NT2/D1 (cell line): ENCODE measurements at regions not wholly inside any gene's neighbourhood (a gene's known extent, or its start where the extent isn't known, plus 50 kb on each side); places are given as distances from the start of the nearest gene placed in this dataset.
"Not testable (repeated sequence)": the region's sequence is repeated elsewhere in the genome, so short reads cannot be mapped to it uniquely, and the experiment has no call there.

ENCODE experiments used
- DNase-seq: peaks from one replicate; pipeline ENCODE4 v3.0.0-alpha.2; 2011; ENCODE audit warnings: low read depth, low spot score
- H3K27me3 ChIP-seq: 2 replicates; pipeline ENCODE4 v1.6.0; 2011; ENCODE audit warnings: mild to moderate bottlenecking; ENCODE audit not compliant: insufficient read length, insufficient read depth
- H3K36me3 ChIP-seq: 2 replicates; pipeline ENCODE4 v1.6.1; 2011; ENCODE audit warnings: mild to moderate bottlenecking, low read length, mixed read lengths; ENCODE audit not compliant: insufficient read depth, insufficient read length
- H3K4me1 ChIP-seq: 2 replicates; pipeline ENCODE4 v1.5.1; 2011; ENCODE audit not compliant: insufficient read depth, insufficient read length
- H3K4me3 ChIP-seq: 2 replicates; pipeline ENCODE4 v1.5.1; 2011; ENCODE audit warnings: low read depth; ENCODE audit not compliant: insufficient read length
- H3K9ac ChIP-seq: 2 replicates; pipeline ENCODE4 v1.6.0; 2011; ENCODE audit warnings: low read depth; ENCODE audit not compliant: insufficient read length
- H3K9me3 ChIP-seq: 2 replicates; pipeline ENCODE4 v1.5.1; 2011; ENCODE audit warnings: mild to moderate bottlenecking, low read length; ENCODE audit not compliant: insufficient read depth
- SUZ12 ChIP-seq: IDR thresholded peaks from 2 replicates; pipeline ENCODE4 v1.6.1; 2011; ENCODE audit not compliant: insufficient read length, insufficient read depth; ENCODE audit errors: extremely low read depth
- YY1 ChIP-seq: IDR thresholded peaks from 2 replicates; pipeline ENCODE4 v1.6.1; 2011; ENCODE audit not compliant: insufficient read length, insufficient read depth
- ZNF274 ChIP-seq: IDR thresholded peaks from 2 replicates; pipeline ENCODE4 v1.6.1; 2011; ENCODE audit warnings: mild to moderate bottlenecking, low read depth, low read length

- Histone ChIP-seq H3K9ac (no peak overlapping the region), H3K4me1 (no peaks in the 10 kb centered on the region), H3K4me3 (no peak overlapping the region), H3K9me3 (no peaks in the 10 kb centered on the region), H3K27me3 (no peaks in the 10 kb centered on the region), H3K36me3 (no peaks in the 10 kb centered on the region)
- TF ChIP-seq ZNF274, result no peak
- no peak for TF ChIP-seq YY1
- no peak for TF ChIP-seq SUZ12
- DNase-seq, result no peak
These were observed 79.3 kb upstream of the SPEF2 start for GRCh38 chr5:35538198-35538931.

- Histone ChIP-seq H3K4me3 (no peak overlapping the region), H3K4me1 (no peaks in the 10 kb centered on the region), H3K27me3 (no peaks in the 10 kb centered on the region), H3K9ac (no peak overlapping the region), H3K9me3 (no peaks in the 10 kb centered on the region), H3K36me3 (no peaks in the 10 kb centered on the region)
- no peak for TF ChIP-seq YY1
- TF ChIP-seq ZNF274, result no peak
- TF ChIP-seq SUZ12, result no peak
- no peak for DNase-seq
These were observed 84.5 kb upstream of the SPEF2 start for GRCh38 chr5:35533156-35533555.

DNA sequence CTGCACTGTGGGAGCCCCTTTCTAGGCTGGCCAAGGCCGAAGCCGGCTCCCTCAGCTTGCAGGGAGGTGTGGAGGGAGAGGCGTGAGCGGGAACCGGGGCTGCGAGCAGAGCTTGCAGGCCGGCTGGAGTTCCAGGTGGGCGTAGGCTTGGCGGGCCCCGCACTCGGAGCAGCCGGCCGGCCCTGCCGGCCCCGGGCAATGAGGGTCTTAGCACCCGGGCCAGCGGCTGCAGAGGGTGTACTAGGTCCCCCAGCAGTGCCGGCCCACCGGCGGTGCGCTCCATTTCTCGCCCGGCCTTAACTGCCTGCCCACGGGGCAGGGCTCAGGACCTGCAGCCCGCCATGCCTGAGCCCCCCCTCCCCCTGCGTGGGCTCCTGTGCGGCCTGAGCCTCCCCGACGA, 86.1 kb upstream of the SPEF2 start:
- H3K4me1 ChIP-seq, H3K4me3 ChIP-seq, H3K9me3 ChIP-seq, H3K27me3 ChIP-seq, H3K9ac ChIP-seq, H3K36me3 ChIP-seq, DNase-seq: not testable (repeated sequence)

DNA sequence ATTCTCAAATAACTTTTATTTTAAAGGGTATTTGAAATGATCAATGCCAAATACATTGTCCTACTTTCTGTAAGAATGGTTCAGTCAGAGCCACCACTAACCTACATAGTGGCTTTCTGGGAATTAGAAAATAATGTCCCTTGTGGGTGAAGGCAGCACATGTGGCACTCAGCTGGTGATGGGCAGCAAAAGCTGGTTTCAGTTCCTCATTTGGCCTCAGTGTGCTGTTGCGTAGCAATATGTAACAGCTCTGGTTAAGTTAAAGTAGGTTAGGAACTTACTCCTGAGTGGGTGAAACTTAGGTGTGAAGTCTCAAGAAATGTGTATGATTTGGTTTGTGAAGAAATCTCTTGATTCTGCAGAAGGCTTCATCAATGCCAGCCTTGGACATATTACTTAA, 99.6 kb upstream of the SPEF2 start:
- DNase-seq, result no peak

GRCh38 chr5:35516271-35516670, 101.4 kb upstream of the SPEF2 start:
- no peak overlapping the region for H3K9ac ChIP-seq
- H3K4me3 ChIP-seq, result no peak overlapping the region
- TF ChIP-seq ZNF274 (no peak), SUZ12 (no peak), YY1 (no peak)
- no peaks in the 10 kb centered on the region for H3K36me3 ChIP-seq
- no peaks in the 10 kb centered on the region for H3K4me1 ChIP-seq
- no peaks in the 10 kb centered on the region for H3K9me3 ChIP-seq
- H3K27me3 ChIP-seq, result no peaks in the 10 kb centered on the region
- DNase-seq, result no peak

More for the DNA sequence above, 99.6 kb upstream of the SPEF2 start:
- Histone ChIP-seq H3K4me1 (no peaks in the 10 kb centered on the region), H3K9ac (no peak overlapping the region), H3K36me3 (no peaks in the 10 kb centered on the region), H3K27me3 (no peaks in the 10 kb centered on the region), H3K4me3 (no peak overlapping the region), H3K9me3 (no peaks in the 10 kb centered on the region)
- TF ChIP-seq SUZ12 (no peak), YY1 (no peak), ZNF274 (no peak)

- H3K4me1 ChIP-seq, result no peaks in the 10 kb centered on the region
- no peak for DNase-seq
- H3K36me3 ChIP-seq, result no peaks in the 10 kb centered on the region
- no peaks in the 10 kb centered on the region for H3K27me3 ChIP-seq
- TF ChIP-seq ZNF274, result no peak
- no peak for TF ChIP-seq SUZ12
- no peak for TF ChIP-seq YY1
- no peak overlapping the region for H3K4me3 ChIP-seq
- H3K9ac ChIP-seq, result no peak overlapping the region
- H3K9me3 ChIP-seq, result no peaks in the 10 kb centered on the region
These were observed 104.1 kb upstream of the SPEF2 start for GRCh38 chr5:35513612-35514011.

DNA sequence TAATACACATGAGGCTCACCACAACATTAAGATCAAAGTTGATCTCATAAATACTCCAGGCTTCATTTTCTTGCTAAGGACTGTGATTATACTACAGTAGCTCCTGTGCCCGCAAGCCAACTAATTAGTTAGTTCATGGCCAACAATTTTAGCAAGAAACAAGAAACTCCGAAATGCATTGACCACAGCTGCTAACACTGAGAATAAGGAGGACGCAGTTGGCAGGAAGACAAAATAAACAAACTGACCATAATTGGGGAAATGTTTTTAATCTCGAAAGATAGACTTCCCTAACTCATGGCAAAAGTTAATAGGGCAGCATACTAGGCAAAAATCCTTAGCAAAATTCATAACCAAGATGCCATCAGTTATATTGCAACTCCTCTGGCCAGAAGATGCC, 115.5 kb upstream of the SPEF2 start:
- Histone ChIP-seq H3K27me3 (no peaks in the 10 kb centered on the region), H3K4me3 (no peak overlapping the region), H3K4me1 (no peaks in the 10 kb centered on the region), H3K9ac (no peak overlapping the region), H3K36me3 (no peaks in the 10 kb centered on the region), H3K9me3 (no peaks in the 10 kb centered on the region; the same call in 1 of the 2 replicates)
- TF ChIP-seq ZNF274, result no peak
- TF ChIP-seq YY1, result no peak
- TF ChIP-seq SUZ12, result no peak
- DNase-seq, result no peak
